Fibroblast of lung (primary cell): ENCODE measurements at regions not wholly inside any gene's neighbourhood (a gene's known extent, or its start where the extent isn't known, plus 50 kb on each side); places are given as distances from the start of the nearest gene placed in this dataset.

ENCODE experiments used
- DNase-seq, 2 donors: peaks; one replicate each; pipeline versions ENCODE4 v3.0.0 to v3.0.0-alpha.2; 2010; ENCODE audit warnings: low read depth in 2 of 2
- H2AFZ ChIP-seq: 2 replicates; pipeline ENCODE4 v1.5.1; 2012; ENCODE audit warnings: low read length, control low read depth, inconsistent platforms
- H3K27ac ChIP-seq: 2 replicates; pipeline ENCODE4 v1.5.1; 2011; ENCODE audit warnings: low read length, control low read depth; ENCODE audit not compliant: insufficient read depth
- H3K27me3 ChIP-seq: 2 replicates; pipeline ENCODE4 v1.5.1; 2011; ENCODE audit warnings: mild to moderate bottlenecking, low read length; ENCODE audit not compliant: control insufficient read depth, insufficient read depth
- H3K36me3 ChIP-seq: 2 replicates; pipeline ENCODE4 v1.5.1; 2011; ENCODE audit warnings: low read length; ENCODE audit not compliant: control insufficient read depth, insufficient read depth
- H3K4me1 ChIP-seq: 2 replicates; pipeline ENCODE4 v1.5.1; 2011; ENCODE audit warnings: low read length; ENCODE audit not compliant: control insufficient read depth, insufficient read depth; ENCODE audit errors: extremely low read depth
- H3K4me2 ChIP-seq: 2 replicates; pipeline ENCODE4 v1.5.1; 2011; ENCODE audit warnings: low read length, control low read depth; ENCODE audit not compliant: insufficient read depth; ENCODE audit errors: extremely low read depth
- H3K4me3 ChIP-seq, 4 experiments: fragments of 200-600 bp in 1 of 4; sonication (generic) in 1 of 4; replicated peaks in 1 of 4; 2 replicates each; pipeline ENCODE4 v1.5.1; 2011 to 2016; ENCODE audit warnings: low read length in 4 of 4, low read depth in 3 of 4, mild to moderate bottlenecking in 3 of 4, control low read depth in 2 of 4, inconsistent platforms in 1 of 4, mixed read lengths in 1 of 4; ENCODE audit not compliant: insufficient read depth in 1 of 4; ENCODE audit errors: control extremely low read depth in 1 of 4
- H3K79me2 ChIP-seq: 2 replicates; pipeline ENCODE4 v1.5.1; 2012; ENCODE audit warnings: mild to moderate bottlenecking, low read length, inconsistent platforms; ENCODE audit not compliant: control insufficient read depth, insufficient read depth
- H3K9ac ChIP-seq: 2 replicates; pipeline ENCODE4 v1.5.1; 2011; ENCODE audit warnings: mild to moderate bottlenecking, low read length, control low read depth; ENCODE audit not compliant: insufficient read depth
- H3K9me3 ChIP-seq: 2 replicates; pipeline ENCODE4 v1.5.1; 2012; ENCODE audit warnings: low read depth, low read length; ENCODE audit not compliant: control insufficient read depth, insufficient read depth
- H4K20me1 ChIP-seq: 2 replicates; pipeline ENCODE4 v1.5.1; 2011; ENCODE audit warnings: low read length; ENCODE audit not compliant: control insufficient read depth, insufficient read depth; ENCODE audit errors: extremely low read depth
- CTCF ChIP-seq, 2 donors: IDR thresholded peaks in 1 of 2; conservative IDR thresholded peaks in 1 of 2; 1 replicate in 1 of 2; 2 replicates in 1 of 2; pipeline ENCODE4 v1.5.1; 2011 to 2012; ENCODE audit warnings: low read length in 2 of 2, control low read depth in 1 of 2, inconsistent platforms in 1 of 2, low read depth in 1 of 2, mild to moderate bottlenecking in 1 of 2
- EZH2 ChIP-seq: IDR thresholded peaks from 2 replicates; pipeline ENCODE4 v1.5.1; 2012; ENCODE audit warnings: low read length, control low read depth, mild to moderate bottlenecking; ENCODE audit errors: missing control alignments

- H3K4me3 ChIP-seq = no peak overlapping the region
- no peak overlapping the region for H2AFZ ChIP-seq
- H3K27ac ChIP-seq = no peak overlapping the region
- H3K4me2 ChIP-seq = no peak overlapping the region
- no peak overlapping the region for H3K9ac ChIP-seq
- no peaks in the 10 kb centered on the region for H3K27me3 ChIP-seq
- H3K79me2 ChIP-seq = no peaks in the 10 kb centered on the region
- H3K36me3 ChIP-seq = no peaks in the 10 kb centered on the region
- no peaks in the 10 kb centered on the region for H3K4me1 ChIP-seq
- no peak for DNase-seq
- H3K9me3 ChIP-seq = no peaks in the 10 kb centered on the region
- H4K20me1 ChIP-seq = no peaks in the 10 kb centered on the region
- TF ChIP-seq EZH2 (no peak), CTCF (conservative IDR thresholded peaks at IDR 0.05 in 1 of 2, IDR thresholded peaks at IDR 0.05 in 1 of 2; ENCODE audit: low read depth in 1 of 2, low read length in 2 of 2) (no peak)
Observed at GRCh38 chr15:53233801-53234200, 443.7 kb upstream of the ONECUT1 start.

- no peaks in the 10 kb centered on the region for H3K27me3 ChIP-seq
- H2AFZ ChIP-seq = no peak overlapping the region
- H3K4me1 ChIP-seq = no peaks in the 10 kb centered on the region
- TF ChIP-seq CTCF (conservative IDR thresholded peaks at IDR 0.05 in 1 of 2, IDR thresholded peaks at IDR 0.05 in 1 of 2; ENCODE audit: low read depth in 1 of 2, low read length in 2 of 2) (no peak), EZH2 (no peak)
- no peak for DNase-seq
- no peak overlapping the region for H3K4me2 ChIP-seq
- no peak overlapping the region for H3K27ac ChIP-seq
- H3K36me3 ChIP-seq = no peaks in the 10 kb centered on the region
- no peaks in the 10 kb centered on the region for H4K20me1 ChIP-seq
- H3K9ac ChIP-seq = no peak overlapping the region
- H3K9me3 ChIP-seq = no peaks in the 10 kb centered on the region
- no peak overlapping the region for H3K4me3 ChIP-seq
- H3K79me2 ChIP-seq = no peaks in the 10 kb centered on the region
Observed at GRCh38 chr15:53230473-53230872, 440.3 kb upstream of the ONECUT1 start.

GRCh38 chr15:53226559-53226958 lies 436.4 kb upstream of the ONECUT1 start:
- no peaks in the 10 kb centered on the region for H3K79me2 ChIP-seq
- H3K27ac ChIP-seq = no peak overlapping the region
- no peaks in the 10 kb centered on the region for H3K27me3 ChIP-seq
- no peak overlapping the region for H2AFZ ChIP-seq
- DNase-seq = no peak
- TF ChIP-seq CTCF (conservative IDR thresholded peaks at IDR 0.05 in 1 of 2, IDR thresholded peaks at IDR 0.05 in 1 of 2; ENCODE audit: low read depth in 1 of 2, low read length in 2 of 2) = no peak
- no peak for TF ChIP-seq EZH2
- H3K4me3 ChIP-seq = no peak overlapping the region
- no peaks in the 10 kb centered on the region for H3K4me1 ChIP-seq
- H3K9me3 ChIP-seq = no peaks in the 10 kb centered on the region
- H3K4me2 ChIP-seq = no peak overlapping the region
- no peaks in the 10 kb centered on the region for H3K36me3 ChIP-seq
- H3K9ac ChIP-seq = no peak overlapping the region
- no peaks in the 10 kb centered on the region for H4K20me1 ChIP-seq
